ENCODE measurements at regions not wholly inside any gene's neighbourhood (a gene's known extent, or its start where the extent isn't known, plus 50 kb on each side); places are given as distances from the start of the nearest gene placed in this dataset.

DNA sequence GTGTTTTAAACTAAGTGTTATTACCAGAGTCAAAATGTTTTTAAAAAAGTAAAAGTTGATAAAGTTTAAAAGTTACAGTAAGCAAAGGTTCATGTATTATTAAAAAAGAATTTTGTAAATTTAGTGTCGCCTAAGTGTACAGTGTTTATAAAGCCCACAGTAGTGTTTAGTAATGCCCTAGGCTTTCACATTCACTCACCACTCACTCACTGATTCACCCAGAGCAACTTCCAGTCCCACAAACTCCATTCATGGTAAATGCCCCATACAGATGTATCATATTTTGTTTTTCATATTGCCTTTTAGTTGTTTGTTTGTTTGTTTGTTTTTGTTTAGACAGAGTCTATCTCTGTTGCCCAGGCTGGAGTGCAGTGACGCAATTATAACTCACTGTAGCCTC lies 353.8 kb upstream of the PTBP2 start:
- TF ChIP-seq, protein P1, sequence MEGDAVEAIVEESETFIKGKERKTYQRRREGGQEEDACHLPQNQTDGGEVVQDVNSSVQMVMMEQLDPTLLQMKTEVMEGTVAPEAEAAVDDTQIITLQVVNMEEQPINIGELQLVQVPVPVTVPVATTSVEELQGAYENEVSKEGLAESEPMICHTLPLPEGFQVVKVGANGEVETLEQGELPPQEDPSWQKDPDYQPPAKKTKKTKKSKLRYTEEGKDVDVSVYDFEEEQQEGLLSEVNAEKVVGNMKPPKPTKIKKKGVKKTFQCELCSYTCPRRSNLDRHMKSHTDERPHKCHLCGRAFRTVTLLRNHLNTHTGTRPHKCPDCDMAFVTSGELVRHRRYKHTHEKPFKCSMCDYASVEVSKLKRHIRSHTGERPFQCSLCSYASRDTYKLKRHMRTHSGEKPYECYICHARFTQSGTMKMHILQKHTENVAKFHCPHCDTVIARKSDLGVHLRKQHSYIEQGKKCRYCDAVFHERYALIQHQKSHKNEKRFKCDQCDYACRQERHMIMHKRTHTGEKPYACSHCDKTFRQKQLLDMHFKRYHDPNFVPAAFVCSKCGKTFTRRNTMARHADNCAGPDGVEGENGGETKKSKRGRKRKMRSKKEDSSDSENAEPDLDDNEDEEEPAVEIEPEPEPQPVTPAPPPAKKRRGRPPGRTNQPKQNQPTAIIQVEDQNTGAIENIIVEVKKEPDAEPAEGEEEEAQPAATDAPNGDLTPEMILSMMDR (IDR thresholded peaks at IDR 0.05; ENCODE audit: insufficient read depth, low read length), result no peak
- no peak for TF ChIP-seq POLR2AphosphoS5 (IDR thresholded peaks at IDR 0.05; ENCODE audit: low read depth)
